ENCODE measurements at regions not wholly inside any gene's neighbourhood (a gene's known extent, or its start where the extent isn't known, plus 50 kb on each side); places are given as distances from the start of the nearest gene placed in this dataset.

- TF ChIP-seq CTCF (conservative IDR thresholded peaks at IDR 0.05) (no peak), ZFX (IDR thresholded peaks at IDR 0.05) (no peak)
Measured at GRCh38 chr20:29690274-29690673, 1567.2 kb upstream of the DEFB115 start.

Measured in C4-2B (cell line).